WERI-Rb-1 (cell line): ENCODE measurements at regions not wholly inside any gene's neighbourhood (a gene's known extent, or its start where the extent isn't known, plus 50 kb on each side); places are given as distances from the start of the nearest gene placed in this dataset.

Experiments
- DNase-seq: peaks from one replicate; pipeline ENCODE4 v3.0.0-alpha.2; 2020
- H3K27ac ChIP-seq: fragments of 250-450 bp; sonication (Bioruptor Pico); 2 replicates; pipeline ENCODE4 v1.5.1; 2020; ENCODE audit warnings: mild to moderate bottlenecking, moderate library complexity
- H3K27me3 ChIP-seq: fragments of 250-450 bp; sonication (Bioruptor Pico); 2 replicates; pipeline ENCODE4 v1.5.1; 2021; ENCODE audit warnings: mild to moderate bottlenecking, low read depth, moderate library complexity; ENCODE audit not compliant: insufficient read depth, severe bottlenecking
- H3K36me3 ChIP-seq: fragments of 250-450 bp; sonication (Bioruptor Pico); 2 replicates; pipeline ENCODE4 v1.5.1; 2020; ENCODE audit warnings: mild to moderate bottlenecking, moderate library complexity
- H3K4me3 ChIP-seq: 2 replicates; pipeline ENCODE4 v1.5.1; 2011; ENCODE audit warnings: low read depth, mild to moderate bottlenecking, control low read depth, low read length
- H3K9me3 ChIP-seq: fragments of 250-450 bp; sonication (Bioruptor Pico); 2 replicates; pipeline ENCODE4 v1.5.1; 2021; ENCODE audit warnings: mild to moderate bottlenecking, moderate library complexity; ENCODE audit not compliant: severe bottlenecking
- TF ChIP-seq, protein P1 (sequence below): IDR thresholded peaks from 2 replicates; pipeline ENCODE4 v1.5.1; 2011; ENCODE audit warnings: low read depth, mild to moderate bottlenecking, control low read depth, inconsistent platforms, low read length

DNA sequence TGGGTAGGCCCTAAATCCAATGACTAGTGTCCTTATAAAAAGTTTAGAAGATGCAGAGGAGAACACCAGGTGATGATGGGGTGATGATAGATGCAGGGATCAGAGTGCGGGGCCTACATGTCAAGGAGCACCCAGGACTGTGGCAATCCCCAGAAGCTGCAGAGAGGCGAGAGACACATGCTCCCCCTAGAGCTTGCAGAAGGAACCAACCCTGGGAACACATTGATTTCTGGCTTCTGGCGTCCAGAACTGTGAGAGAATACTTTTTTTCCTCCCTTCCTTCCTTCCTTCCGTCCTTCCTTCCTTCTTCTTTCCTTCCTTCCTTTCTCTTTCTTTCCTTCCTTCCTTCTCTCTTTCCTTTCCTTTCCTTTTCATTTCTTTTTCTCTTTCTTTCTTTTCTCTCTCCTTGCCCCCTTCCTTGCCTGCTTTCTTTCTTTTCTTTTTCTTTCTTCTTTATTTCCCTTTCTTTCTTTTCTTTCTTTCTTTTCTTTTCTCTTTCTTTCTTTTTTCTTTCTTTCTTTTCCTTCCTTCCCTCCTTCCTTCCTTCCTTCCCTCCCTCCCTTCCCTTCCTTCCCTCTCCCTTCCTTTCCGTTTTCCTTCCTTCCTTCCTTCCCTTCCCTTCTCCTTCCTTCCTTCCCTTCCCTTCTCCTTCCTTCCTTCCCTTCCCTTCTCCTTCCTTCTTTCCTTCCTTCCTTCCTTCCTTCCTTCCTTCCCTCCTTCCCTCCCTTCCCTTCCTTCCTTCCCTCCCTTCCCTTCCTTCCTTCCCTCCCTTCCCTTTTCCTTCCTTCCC is 134.3 kb downstream of the HAPSTR1 start:
- TF ChIP-seq, protein P1, sequence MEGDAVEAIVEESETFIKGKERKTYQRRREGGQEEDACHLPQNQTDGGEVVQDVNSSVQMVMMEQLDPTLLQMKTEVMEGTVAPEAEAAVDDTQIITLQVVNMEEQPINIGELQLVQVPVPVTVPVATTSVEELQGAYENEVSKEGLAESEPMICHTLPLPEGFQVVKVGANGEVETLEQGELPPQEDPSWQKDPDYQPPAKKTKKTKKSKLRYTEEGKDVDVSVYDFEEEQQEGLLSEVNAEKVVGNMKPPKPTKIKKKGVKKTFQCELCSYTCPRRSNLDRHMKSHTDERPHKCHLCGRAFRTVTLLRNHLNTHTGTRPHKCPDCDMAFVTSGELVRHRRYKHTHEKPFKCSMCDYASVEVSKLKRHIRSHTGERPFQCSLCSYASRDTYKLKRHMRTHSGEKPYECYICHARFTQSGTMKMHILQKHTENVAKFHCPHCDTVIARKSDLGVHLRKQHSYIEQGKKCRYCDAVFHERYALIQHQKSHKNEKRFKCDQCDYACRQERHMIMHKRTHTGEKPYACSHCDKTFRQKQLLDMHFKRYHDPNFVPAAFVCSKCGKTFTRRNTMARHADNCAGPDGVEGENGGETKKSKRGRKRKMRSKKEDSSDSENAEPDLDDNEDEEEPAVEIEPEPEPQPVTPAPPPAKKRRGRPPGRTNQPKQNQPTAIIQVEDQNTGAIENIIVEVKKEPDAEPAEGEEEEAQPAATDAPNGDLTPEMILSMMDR, result peak; percentile 88
- peak; percentile 90 for DNase-seq
- Histone ChIP-seq H3K27me3 (no peaks in the 10 kb centered on the region), H3K36me3 (no peaks in the 10 kb centered on the region), H3K4me3 (no peak overlapping the region), H3K9me3 (no peaks in the 10 kb centered on the region), H3K27ac (peak overlapping the region; percentile 64)

DNA sequence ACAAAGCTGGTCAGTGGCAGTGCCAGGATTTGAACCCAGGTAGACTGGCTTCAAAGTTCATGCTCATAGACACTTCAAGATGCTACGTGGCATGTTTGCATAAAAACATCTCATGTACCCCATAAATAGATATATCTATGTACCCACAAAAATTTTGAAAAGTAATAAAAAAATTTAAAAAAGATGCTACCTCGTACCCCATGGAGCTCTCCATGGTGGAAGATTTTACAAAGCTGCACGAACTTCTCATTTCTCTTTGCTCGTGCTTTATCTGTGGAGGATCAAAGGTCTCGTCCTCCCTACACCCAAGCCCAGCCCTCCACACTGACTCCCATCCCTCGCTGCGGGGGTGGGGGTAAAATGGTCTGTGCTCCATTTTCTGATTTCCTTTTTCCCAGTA is 135.5 kb downstream of the HAPSTR1 start:
- no peaks in the 10 kb centered on the region for H3K27me3 ChIP-seq
- no peak overlapping the region for H3K4me3 ChIP-seq
- no peaks in the 10 kb centered on the region for H3K9me3 ChIP-seq
- DNase-seq, result no peak
- H3K36me3 ChIP-seq, result no peaks in the 10 kb centered on the region
- H3K27ac ChIP-seq, result no peak overlapping the region
- TF ChIP-seq, protein P1, result no peak

DNA sequence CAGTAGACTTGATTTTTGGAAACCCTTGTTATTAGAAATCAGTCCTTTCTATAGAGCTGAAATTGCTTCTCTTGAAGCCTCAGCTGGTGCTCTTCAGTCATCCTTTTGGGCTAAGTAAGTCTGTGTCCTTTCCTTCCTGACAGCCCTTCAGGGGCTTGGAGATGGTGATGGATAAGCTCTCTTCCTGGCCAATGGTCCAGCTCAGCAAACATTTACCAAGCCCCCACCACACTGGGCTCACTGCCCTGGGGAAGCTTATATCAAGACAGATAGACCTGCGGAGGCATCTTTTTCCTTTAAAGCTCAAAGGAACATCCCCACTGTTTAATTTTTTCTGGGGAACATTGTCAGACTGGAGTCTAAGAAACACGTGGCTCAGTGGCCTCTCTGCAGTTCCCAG is 139.6 kb downstream of the HAPSTR1 start:
- H3K4me3 ChIP-seq, result no peak overlapping the region
- DNase-seq, result no peak
- H3K27ac ChIP-seq, result no peak overlapping the region
- TF ChIP-seq, protein P1, result no peak
- H3K36me3 ChIP-seq, result no peaks in the 10 kb centered on the region
- H3K9me3 ChIP-seq, result no peaks in the 10 kb centered on the region
- no peaks in the 10 kb centered on the region for H3K27me3 ChIP-seq

DNA sequence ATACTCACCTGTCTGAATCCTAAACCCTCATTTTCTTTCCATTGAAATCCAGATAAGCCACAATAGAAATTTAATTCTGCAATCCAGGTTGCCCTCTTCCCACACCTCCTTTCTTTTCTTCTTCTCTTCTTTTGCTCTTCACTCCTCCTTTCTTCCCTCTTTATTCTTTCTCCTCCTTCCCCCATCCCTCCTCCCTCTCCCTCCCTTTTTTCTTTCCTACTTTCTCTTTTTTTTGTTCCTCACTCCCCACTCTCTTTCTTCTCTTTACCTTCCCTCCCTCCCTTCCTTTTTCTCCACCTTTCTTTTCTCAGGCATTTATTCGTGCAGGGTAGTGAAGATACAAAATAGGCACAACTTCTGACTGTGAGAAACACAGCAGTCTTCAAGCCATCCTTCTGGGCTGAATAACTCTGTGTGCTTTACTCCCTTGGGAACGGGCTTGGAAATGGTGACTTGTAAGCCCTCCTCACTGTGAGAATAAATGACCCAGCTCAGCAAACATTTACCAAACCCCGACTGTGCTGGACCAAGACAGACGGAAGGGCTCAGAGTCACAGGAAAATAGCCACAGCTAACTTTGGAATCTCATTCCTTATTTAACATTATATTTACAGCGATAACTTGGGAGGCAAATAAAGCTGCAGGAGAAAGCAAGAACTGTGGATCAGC is 140.8 kb downstream of the HAPSTR1 start:
- peak overlapping the region; percentile 68 for H3K27ac ChIP-seq
- TF ChIP-seq, protein P1, result no peak
- H3K36me3 ChIP-seq, result no peaks in the 10 kb centered on the region
- H3K9me3 ChIP-seq, result no peaks in the 10 kb centered on the region
- no peaks in the 10 kb centered on the region for H3K27me3 ChIP-seq
- no peak for DNase-seq
- no peak overlapping the region for H3K4me3 ChIP-seq

DNA sequence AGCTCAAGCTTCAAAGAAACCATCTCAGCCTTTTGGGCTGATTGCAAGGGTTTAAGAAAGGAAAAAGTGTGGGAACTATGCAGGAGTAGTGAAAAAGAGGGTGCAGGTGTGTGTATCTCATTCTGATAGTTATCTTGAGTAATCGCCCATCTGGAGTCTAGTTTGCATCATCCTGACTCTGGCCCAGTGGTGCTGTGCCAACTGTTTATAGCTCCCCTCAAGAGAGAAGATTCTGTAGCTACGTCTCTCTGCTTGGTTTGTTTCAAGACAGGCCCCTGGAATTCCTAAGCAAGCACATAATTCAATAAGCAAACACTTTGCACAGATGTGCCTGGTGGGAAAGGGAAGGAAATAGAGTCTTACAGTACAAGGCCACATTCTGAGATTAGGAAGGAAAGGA is 144.4 kb downstream of the HAPSTR1 start:
- Histone ChIP-seq H3K4me3 (no peak overlapping the region), H3K9me3 (peaks cover 9% of the 10 kb centered on the region), H3K36me3 (no peaks in the 10 kb centered on the region), H3K27me3 (no peaks in the 10 kb centered on the region), H3K27ac (no peak overlapping the region; the same call in 1 of the 2 replicates)
- DNase-seq, result no peak
- TF ChIP-seq, protein P1, result no peak
